GM21447 (cell line): ENCODE measurements at regions not wholly inside any gene's neighbourhood (a gene's known extent, or its start where the extent isn't known, plus 50 kb on each side); places are given as distances from the start of the nearest gene placed in this dataset.

Source experiments
- ATAC-seq: cut with Tn5 transposase; IDR thresholded peaks from one replicate; pipeline ENCODE4 v1.9.1; 2021; ENCODE audit not compliant: unreplicated experiment

GRCh38 chr18:22613788-22614187 is 196.1 kb upstream of the CTAGE1 start:
- no peak for ATAC-seq

GRCh38 chr18:22623513-22623912 is 205.8 kb upstream of the CTAGE1 start:
- ATAC-seq, result no peak

- no peak for ATAC-seq
Measured at GRCh38 chr18:22624176-22624575, 206.5 kb upstream of the CTAGE1 start.

GRCh38 chr18:22625406-22625805 is 207.7 kb upstream of the CTAGE1 start:
- no peak for ATAC-seq

GRCh38 chr18:22626771-22627170 is 209.1 kb upstream of the CTAGE1 start:
- ATAC-seq, result no peak

GRCh38 chr18:22627506-22627905 is 209.8 kb upstream of the CTAGE1 start:
- no peak for ATAC-seq

- no peak for ATAC-seq
Measured at GRCh38 chr18:22628795-22629510, 211.2 kb upstream of the CTAGE1 start.

GRCh38 chr18:22630980-22631379 is 213.3 kb upstream of the CTAGE1 start:
- ATAC-seq, result no peak

- ATAC-seq, result no peak
Measured at GRCh38 chr18:22632191-22632590, 214.5 kb upstream of the CTAGE1 start.

GRCh38 chr18:22634464-22634863 is 216.7 kb upstream of the CTAGE1 start:
- ATAC-seq, result no peak

GRCh38 chr18:22637787-22638186 is 220.1 kb upstream of the CTAGE1 start:
- no peak for ATAC-seq

- ATAC-seq, result no peak
Measured at GRCh38 chr18:22639026-22639463, 221.3 kb upstream of the CTAGE1 start.

GRCh38 chr18:22639561-22639960 is 221.8 kb upstream of the CTAGE1 start:
- no peak for ATAC-seq

- no peak for ATAC-seq
Measured at GRCh38 chr18:22640281-22640842, 222.6 kb upstream of the CTAGE1 start.

- ATAC-seq, result no peak
Measured at GRCh38 chr18:22641958-22642357, 224.2 kb upstream of the CTAGE1 start.

- ATAC-seq, result no peak
Measured at GRCh38 chr18:22643731-22644130, 226.0 kb upstream of the CTAGE1 start.

GRCh38 chr18:22650247-22650646 is 232.5 kb upstream of the CTAGE1 start:
- no peak for ATAC-seq

- no peak for ATAC-seq
Measured at GRCh38 chr18:22657619-22658018, 239.9 kb upstream of the CTAGE1 start.

- no peak for ATAC-seq
Measured at GRCh38 chr18:22658318-22658717, 240.6 kb upstream of the CTAGE1 start.

GRCh38 chr18:22663378-22663777 is 245.7 kb upstream of the CTAGE1 start:
- no peak for ATAC-seq

GRCh38 chr18:22666411-22666940 is 248.8 kb upstream of the CTAGE1 start:
- no peak for ATAC-seq

- no peak for ATAC-seq
Measured at GRCh38 chr18:22667156-22667555, 249.4 kb upstream of the CTAGE1 start.
